Hematopoietic multipotent progenitor cell treated with erythropoietin and hydrocortisone succinate and interleukin-3 and kit ligand, for 17 days (in vitro differentiated cells): ENCODE measurements at regions not wholly inside any gene's neighbourhood (a gene's known extent, or its start where the extent isn't known, plus 50 kb on each side); places are given as distances from the start of the nearest gene placed in this dataset.
A peak's percentile ranks its signal among the peaks of the same experiment; 100 is the strongest.

Source experiments
- DNase-seq: peaks from one replicate; pipeline ENCODE4 v3.0.0-alpha.2; 2015; ENCODE audit warnings: low spot score

- no peak for DNase-seq
Observed at GRCh38 chr1:173422456-173422976, 54.6 kb upstream of the PRDX6 start.

- DNase-seq: no peak
Observed at GRCh38 chr1:173423291-173423690, 53.8 kb upstream of the PRDX6 start.

- no peak for DNase-seq
Observed at GRCh38 chr1:173424143-173424542, 53.0 kb upstream of the PRDX6 start.

GRCh38 chr1:173424782-173425407 is 52.2 kb upstream of the PRDX6 start:
- no peak for DNase-seq

- peak; percentile 19 for DNase-seq
Observed at GRCh38 chr1:173426057-173426456, 51.1 kb upstream of the PRDX6 start.

- DNase-seq: no peak
Observed at GRCh38 chr1:173427146-173428054, 49.7 kb upstream of the PRDX6 start.
